T-cell (primary cell): ENCODE measurements at regions not wholly inside any gene's neighbourhood (a gene's known extent, or its start where the extent isn't known, plus 50 kb on each side); places are given as distances from the start of the nearest gene placed in this dataset.

Experiments
- ATAC-seq, 4 experiments: fragments of 200-7000 bp in 3 of 4; fragments of 150-1000 bp in 1 of 4; cut with Tn5 transposase; replicated peaks in 1 of 4; 1 replicate in 3 of 4; 2 replicates in 1 of 4; pipeline ENCODE4 v1.10.0; 2021; ENCODE audit warnings: moderate library complexity in 3 of 4, mild to moderate bottlenecking in 2 of 4, moderate number of reproducible peaks in 1 of 4
- CTCF ChIA-PET, 2 donors: fragments of 300-600 bp; sonication (Branson Sonifier 250); formaldehyde crosslinking; loops; one replicate each; lab custom pipeline; 2022; ENCODE audit warnings: antibody characterized with exemption in 2 of 2; lab: Charles Lee
- POLR2A ChIA-PET, 2 donors: fragments of 300-600 bp; sonication (Branson Sonifier 250); formaldehyde crosslinking; loops; one replicate each; lab custom pipeline; 2022; ENCODE audit warnings: antibody characterized with exemption in 2 of 2; lab: Charles Lee
- DNase-seq, 35 experiments: peaks; one replicate each; pipeline versions ENCODE4 v3.0.0 to v3.0.0-alpha.2; 2013 to 2023
- H3K27ac ChIP-seq: one replicate; pipeline ENCODE4 v1.5.1; 2013; ENCODE audit warnings: low read length
- H3K27me3 ChIP-seq, 2 experiments: replicated peaks in 1 of 2; 1 replicate in 1 of 2; 2 replicates in 1 of 2; pipeline versions ENCODE4 v1.6.1 to v1.7.0; 2013; ENCODE audit warnings: low read length in 1 of 2, mixed read lengths in 1 of 2; ENCODE audit not compliant: control insufficient read depth in 2 of 2, insufficient read depth in 2 of 2; ENCODE audit errors: extremely low read depth in 1 of 2
- H3K36me3 ChIP-seq, 2 donors: 1 replicate in 1 of 2; 2 replicates in 1 of 2; pipeline versions ENCODE4 v1.6.1 to v1.7.0; 2013; ENCODE audit warnings: low read length in 1 of 2; ENCODE audit not compliant: control insufficient read depth in 2 of 2, insufficient read depth in 1 of 2; ENCODE audit errors: extremely low read depth in 1 of 2
- H3K4me1 ChIP-seq, 2 experiments: 1 replicate in 1 of 2; 2 replicates in 1 of 2; pipeline versions ENCODE4 v1.6.1 to v1.7.0; 2013; ENCODE audit warnings: low read length in 2 of 2, mixed read lengths in 1 of 2; ENCODE audit not compliant: insufficient read depth in 2 of 2, control insufficient read depth in 1 of 2; ENCODE audit errors: extremely low read depth in 1 of 2
- H3K4me3 ChIP-seq, 2 donors: 1 replicate in 1 of 2; 2 replicates in 1 of 2; pipeline versions ENCODE4 v1.5.1 to v1.7.0; 2013; ENCODE audit warnings: mild to moderate bottlenecking in 2 of 2, low read length in 1 of 2, moderate library complexity in 1 of 2; ENCODE audit not compliant: control insufficient read depth in 1 of 2; ENCODE audit errors: extremely low read depth in 1 of 2
- H3K9me3 ChIP-seq: 2 replicates; pipeline ENCODE4 v1.7.0; 2013
- H3K27ac Mint-ChIP-seq, 2 donors: one replicate each; pipeline ENCODE4 v1.8.0; 2020 to 2021; ENCODE audit warnings: mild to moderate bottlenecking in 2 of 2, mixed read lengths in 2 of 2
- H3K27me3 Mint-ChIP-seq, 2 donors: one replicate each; pipeline ENCODE4 v1.8.0; 2021 to 2022; ENCODE audit warnings: mixed read lengths in 2 of 2
- H3K36me3 Mint-ChIP-seq: one replicate; pipeline ENCODE4 v1.8.0; 2021; ENCODE audit warnings: mixed read lengths
- H3K4me1 Mint-ChIP-seq, 3 donors: one replicate each; pipeline ENCODE4 v1.8.0; 2020 to 2022; ENCODE audit warnings: mixed read lengths in 3 of 3, mild to moderate bottlenecking in 1 of 3
- H3K4me3 Mint-ChIP-seq, 3 donors: one replicate each; pipeline ENCODE4 v1.8.0; 2020 to 2022; ENCODE audit warnings: mild to moderate bottlenecking in 3 of 3, mixed read lengths in 3 of 3, moderate library complexity in 3 of 3
- H3K9me3 Mint-ChIP-seq, 3 donors: one replicate each; pipeline ENCODE4 v1.8.0; 2020 to 2022; ENCODE audit warnings: mixed read lengths in 3 of 3
- WGBS: methylation state at CpG from one replicate; pipeline ENCODE4 v1.1.5; 2013; ENCODE audit warnings: missing lambda C conversion rate; ENCODE audit not compliant: insufficient coverage; 5-methylcytosine and 5-hydroxymethylcytosine counted together

- Mint-ChIP-seq H3K27me3 (peaks cover 0 to 8% of the 10 kb centered on the region in 2 donors), H3K4me3 (no peak overlapping the region), H3K27ac (no peak overlapping the region), H3K36me3 (no peaks in the 10 kb centered on the region), H3K4me1 (no peaks in the 10 kb centered on the region), H3K9me3 (peaks cover 2 to 12% (median 3%) of the 10 kb centered on the region in 3 donors)
- Histone ChIP-seq H3K36me3 (no peaks in the 10 kb centered on the region), H3K9me3 (no peaks in the 10 kb centered on the region), H3K4me3 (no peak overlapping the region), H3K27ac (no peak overlapping the region), H3K4me1 (no peaks in the 10 kb centered on the region), H3K27me3 (peaks cover 0 to 5% of the 10 kb centered on the region in 2 experiments)
- CTCF ChIA-PET, result no interaction called here
- POLR2A ChIA-PET, result no interaction called here
- DNase-seq (no peak), ATAC-seq (no peak)
- WGBS, result 81% methylated on average over 12 of the region's 17 CpGs
These were observed 301.7 kb upstream of the IRX5 start for GRCh38 chr16:54628796-54629625.

GRCh38 chr16:54627616-54628015, 303.0 kb upstream of the IRX5 start:
- CTCF ChIA-PET, result no interaction called here
- no peaks in the 10 kb centered on the region for H3K36me3 Mint-ChIP-seq
- WGBS, result 47% methylated on average over 2 of the region's 4 CpGs

GRCh38 chr16:54623636-54624035, 307.0 kb upstream of the IRX5 start:
- no peak for DNase-seq
- no peaks in the 10 kb centered on the region for H3K4me1 Mint-ChIP-seq
- WGBS, result 70% methylated on average over 2 of the region's 7 CpGs
- H3K36me3 Mint-ChIP-seq, result no peaks in the 10 kb centered on the region
- ChIA-PET POLR2A (no interaction called here), CTCF (no interaction called here)
- Histone ChIP-seq H3K36me3 (no peaks in the 10 kb centered on the region), H3K9me3 (no peaks in the 10 kb centered on the region), H3K4me1 (no peaks in the 10 kb centered on the region), H3K27ac (no peak overlapping the region), H3K27me3 (peaks cover 0 to 3% of the 10 kb centered on the region in 2 experiments), H3K4me3 (no peak overlapping the region)
- H3K4me3 Mint-ChIP-seq, result no peak overlapping the region
- H3K9me3 Mint-ChIP-seq, result peaks cover 0 to 4% (median 2%) of the 10 kb centered on the region in 3 donors
- ATAC-seq, result no peak
- H3K27me3 Mint-ChIP-seq, result peaks cover 3 to 10% of the 10 kb centered on the region in 2 donors
- H3K27ac Mint-ChIP-seq, result no peak overlapping the region

More at GRCh38 chr16:54627616-54628015, 303.0 kb upstream of the IRX5 start:
- Histone ChIP-seq H3K36me3 (no peaks in the 10 kb centered on the region), H3K4me3 (no peak overlapping the region), H3K4me1 (no peaks in the 10 kb centered on the region), H3K27ac (no peak overlapping the region), H3K9me3 (no peaks in the 10 kb centered on the region), H3K27me3 (peaks cover 0 to 5% of the 10 kb centered on the region in 2 experiments)
- Mint-ChIP-seq H3K27ac (no peak overlapping the region), H3K27me3 (peaks cover 1 to 10% of the 10 kb centered on the region in 2 donors), H3K4me1 (no peaks in the 10 kb centered on the region), H3K4me3 (no peak overlapping the region), H3K9me3 (peaks cover 2 to 9% (median 3%) of the 10 kb centered on the region in 3 donors)
- DNase-seq, result no peak
- POLR2A ChIA-PET, result no interaction called here
- ATAC-seq, result no peak

- H3K36me3 Mint-ChIP-seq, result no peaks in the 10 kb centered on the region
- CTCF ChIA-PET, result no interaction called here
- Histone ChIP-seq H3K4me1 (no peaks in the 10 kb centered on the region), H3K4me3 (no peak overlapping the region), H3K9me3 (no peaks in the 10 kb centered on the region), H3K27me3 (no peaks in the 10 kb centered on the region), H3K27ac (no peak overlapping the region), H3K36me3 (no peaks in the 10 kb centered on the region)
- no peak for DNase-seq
- peaks cover 3 to 6% of the 10 kb centered on the region in 2 donors for H3K27me3 Mint-ChIP-seq
- no peak overlapping the region for H3K27ac Mint-ChIP-seq
- POLR2A ChIA-PET, result no interaction called here
- ATAC-seq, result no peak
- no peak overlapping the region for H3K4me3 Mint-ChIP-seq
- peaks cover 0 to 2% (median 0%) of the 10 kb centered on the region in 3 donors for H3K9me3 Mint-ChIP-seq
- no peaks in the 10 kb centered on the region for H3K4me1 Mint-ChIP-seq
- 60% methylated on average over 1 of the region's 3 CpGs for WGBS
These were observed 310.5 kb upstream of the IRX5 start for GRCh38 chr16:54620197-54620596.

- no peak overlapping the region for H3K27ac ChIP-seq
- DNase-seq (no peak), ATAC-seq (no peak)
- no peak overlapping the region for H3K4me3 Mint-ChIP-seq
- H3K27me3 ChIP-seq, result no peaks in the 10 kb centered on the region
- no peaks in the 10 kb centered on the region for H3K36me3 Mint-ChIP-seq
- ChIA-PET POLR2A (no interaction called here), CTCF (no interaction called here)
- no peaks in the 10 kb centered on the region for H3K4me1 Mint-ChIP-seq
- H3K9me3 Mint-ChIP-seq, result peaks cover 0 to 4% (median 0%) of the 10 kb centered on the region in 3 donors
- no peaks in the 10 kb centered on the region for H3K4me1 ChIP-seq
- H3K36me3 ChIP-seq, result no peaks in the 10 kb centered on the region
- H3K27ac Mint-ChIP-seq, result no peak overlapping the region
- H3K9me3 ChIP-seq, result no peaks in the 10 kb centered on the region
- H3K4me3 ChIP-seq, result no peak overlapping the region
- 71% methylated on average over 3 of the region's 5 CpGs for WGBS
- no peaks in the 10 kb centered on the region for H3K27me3 Mint-ChIP-seq
These were observed 314.1 kb upstream of the IRX5 start for GRCh38 chr16:54616610-54617009.

- Histone ChIP-seq H3K9me3 (no peaks in the 10 kb centered on the region), H3K4me1 (no peaks in the 10 kb centered on the region), H3K27me3 (no peaks in the 10 kb centered on the region), H3K36me3 (no peaks in the 10 kb centered on the region), H3K27ac (no peak overlapping the region), H3K4me3 (no peak overlapping the region)
- Mint-ChIP-seq H3K9me3 (peaks cover 10 to 33% (median 16%) of the 10 kb centered on the region in 3 donors), H3K27me3 (peaks cover 0 to 14% of the 10 kb centered on the region in 2 donors), H3K36me3 (no peaks in the 10 kb centered on the region), H3K4me1 (no peaks in the 10 kb centered on the region), H3K4me3 (no peak overlapping the region), H3K27ac (peak overlapping the region in 1 of 2 donors; percentile 19)
- POLR2A ChIA-PET, result no interaction called here
- no peak for DNase-seq
- no peak for ATAC-seq
- no CpG with 5 or more reads among the region's 1 CpG for WGBS
- CTCF ChIA-PET, result no interaction called here
These were observed 319.0 kb upstream of the IRX3 start for GRCh38 chr16:54605536-54606066.
